ENCODE measurements at regions not wholly inside any gene's neighbourhood (a gene's known extent, or its start where the extent isn't known, plus 50 kb on each side); places are given as distances from the start of the nearest gene placed in this dataset.

DNA sequence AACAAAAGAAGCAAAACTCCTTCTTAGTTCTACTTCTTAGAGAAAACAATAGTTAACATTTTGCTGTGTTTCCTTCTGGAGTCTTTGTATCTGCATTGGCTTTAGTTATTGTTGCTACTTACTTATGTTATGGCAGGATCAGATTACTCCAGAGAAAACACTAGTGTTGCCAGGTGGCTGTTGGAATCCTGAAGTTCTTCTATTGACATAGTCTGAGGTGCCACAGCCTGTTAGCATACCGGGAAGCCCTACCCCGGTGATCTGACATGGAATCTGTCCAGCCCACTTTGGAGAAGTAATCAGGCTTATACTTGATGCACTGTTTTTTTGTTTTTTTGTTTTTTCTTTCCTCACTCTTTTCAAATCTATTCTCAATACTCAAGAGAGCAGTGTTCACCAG lies 68.5 kb upstream of the CEP78 start:
- intact Hi-C loops (cut with micrococcal nuclease; ENCODE audit: unreplicated experiment) = no loop called here
- Histone ChIP-seq H4K20me1 (ENCODE audit: insufficient read depth, low read length) (no peaks in the 10 kb centered on the region), H3K79me2 (ENCODE audit: insufficient read depth, low read depth, low read length) (no peaks in the 10 kb centered on the region), H3K4me2 (ENCODE audit: low read length) (no peak overlapping the region), H3K9me2 (ENCODE audit: insufficient read depth, low read length) (no peaks in the 10 kb centered on the region), H3K9me3 (ENCODE audit: low read length) (0 out of 2 replicates have a peak, but pooled peaks cover 10% of the 10 kb centered on the region), H2AFZ (ENCODE audit: low read length) (no peak overlapping the region), H3K27ac (ENCODE audit: low read depth, low read length, poor library complexity, severe bottlenecking) (no peak overlapping the region), H3K36me3 (ENCODE audit: insufficient read depth, low read length) (no peaks in the 10 kb centered on the region), H3K4me3 (ENCODE audit: low read depth, low read length, poor library complexity, severe bottlenecking) (no peak overlapping the region), H3K4me1 (ENCODE audit: insufficient read depth, low read length, poor library complexity, severe bottlenecking) (no peaks in the 10 kb centered on the region)
- no peak for TF ChIP-seq CTCF (conservative IDR thresholded peaks at IDR 0.05; ENCODE audit: low read length)
- TF ChIP-seq EZH2phosphoT487 (IDR thresholded peaks at IDR 0.05; ENCODE audit: borderline replicate concordance, low read depth, low read length) = no peak
- no TSS peak for BruUV-seq (replicated peaks)
- ChIA-PET CTCF (ENCODE audit: unreplicated experiment) (no interaction called here), POLR2A (interaction anchor here (1.2 kb wide), 2 partner anchors 10 to 44 kb away, joined by 3 read pairs; no protein-coding TSS in a partner anchor)
- DNase-seq (ENCODE audit: low spot score) = no peak

DNA sequence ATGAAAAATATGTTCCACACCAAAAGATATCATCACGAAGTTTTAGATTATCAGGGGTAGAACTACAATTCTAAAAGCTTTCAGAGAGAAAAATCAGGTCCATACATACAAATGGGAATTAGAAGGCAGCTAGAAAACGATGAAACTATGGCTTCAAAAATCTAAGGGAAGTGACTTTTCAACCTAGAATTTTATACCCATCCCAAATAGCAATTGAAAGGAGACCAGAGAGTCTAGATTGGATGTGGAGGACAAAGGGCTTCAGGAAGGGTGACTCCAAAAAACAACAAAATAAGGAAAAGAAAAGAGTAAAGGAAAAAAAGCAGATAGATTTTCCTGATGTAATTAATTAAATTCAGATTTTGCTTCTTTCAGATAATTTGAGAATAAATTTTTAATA lies 72.0 kb upstream of the CEP78 start:
- CTCF ChIA-PET (ENCODE audit: unreplicated experiment) = no interaction called here
- DNase-seq (ENCODE audit: low spot score) = no peak
- no peak for TF ChIP-seq CTCF (conservative IDR thresholded peaks at IDR 0.05; ENCODE audit: low read length)
- TF ChIP-seq EZH2phosphoT487 (IDR thresholded peaks at IDR 0.05; ENCODE audit: borderline replicate concordance, low read depth, low read length) = no peak
- Histone ChIP-seq H3K36me3 (ENCODE audit: insufficient read depth, low read length) (no peaks in the 10 kb centered on the region), H3K9me2 (ENCODE audit: insufficient read depth, low read length) (no peaks in the 10 kb centered on the region), H3K4me2 (ENCODE audit: low read length) (no peak overlapping the region), H3K79me2 (ENCODE audit: insufficient read depth, low read depth, low read length) (no peaks in the 10 kb centered on the region), H3K27ac (ENCODE audit: low read depth, low read length, poor library complexity, severe bottlenecking) (no peak overlapping the region), H3K9me3 (ENCODE audit: low read length) (0 out of 2 replicates have a peak, but pooled peaks cover 10% of the 10 kb centered on the region), H2AFZ (ENCODE audit: low read length) (no peak overlapping the region), H3K4me3 (ENCODE audit: low read depth, low read length, poor library complexity, severe bottlenecking) (no peak overlapping the region), H4K20me1 (ENCODE audit: insufficient read depth, low read length) (no peaks in the 10 kb centered on the region), H3K4me1 (ENCODE audit: insufficient read depth, low read length, poor library complexity, severe bottlenecking) (no peaks in the 10 kb centered on the region)
- intact Hi-C loops (cut with micrococcal nuclease; ENCODE audit: unreplicated experiment) = no loop called here
- BruUV-seq (replicated peaks) = no TSS peak
- POLR2A ChIA-PET = interaction anchor here (0.6 to 1.2 kb wide), 2 partner anchors 28 to 90 kb away, joined by 3 read pairs; no protein-coding TSS in a partner anchor

DNA sequence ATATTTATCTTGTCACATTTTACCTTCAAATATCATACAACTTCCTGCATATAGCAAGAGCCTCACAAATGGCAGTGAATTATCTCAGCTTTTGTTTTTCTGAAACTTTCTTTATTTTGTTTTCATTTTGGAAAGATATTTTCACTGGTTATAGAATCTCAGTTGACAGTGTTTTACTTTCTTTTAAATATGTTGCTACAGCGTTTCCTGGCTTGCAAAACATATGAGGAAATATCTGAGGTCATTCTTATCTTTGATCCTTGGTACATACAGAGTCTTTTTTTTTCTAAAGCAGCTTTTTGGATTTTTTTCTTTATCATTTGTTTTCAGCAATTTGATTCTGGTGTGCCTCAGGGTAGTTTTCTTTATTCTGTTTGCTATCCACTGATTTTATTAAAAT lies 77.6 kb upstream of the CEP78 start:
- BruUV-seq (replicated peaks) = no TSS peak
- ChIA-PET POLR2A (interaction anchor here (0.6 kb wide), 1 partner anchor 64 kb away, joined by 3 read pairs; no protein-coding TSS in a partner anchor), CTCF (ENCODE audit: unreplicated experiment) (no interaction called here)

More for the DNA sequence above, 77.6 kb upstream of the CEP78 start:
- H3K9me2 ChIP-seq (ENCODE audit: insufficient read depth, low read length) = no peaks in the 10 kb centered on the region
- intact Hi-C loops (cut with micrococcal nuclease; ENCODE audit: unreplicated experiment) = no loop called here
- H3K4me1 ChIP-seq (ENCODE audit: insufficient read depth, low read length, poor library complexity, severe bottlenecking) = no peaks in the 10 kb centered on the region
- no peak overlapping the region for H3K4me2 ChIP-seq (ENCODE audit: low read length)
- H2AFZ ChIP-seq (ENCODE audit: low read length) = no peak overlapping the region
- no peak for DNase-seq (ENCODE audit: low spot score)
- no peak overlapping the region for H3K27ac ChIP-seq (ENCODE audit: low read depth, low read length, poor library complexity, severe bottlenecking)
- no peaks in the 10 kb centered on the region for H3K9me3 ChIP-seq (ENCODE audit: low read length)
- TF ChIP-seq EZH2phosphoT487 (IDR thresholded peaks at IDR 0.05; ENCODE audit: borderline replicate concordance, low read depth, low read length) (no peak), CTCF (conservative IDR thresholded peaks at IDR 0.05; ENCODE audit: low read length) (no peak)
- H4K20me1 ChIP-seq (ENCODE audit: insufficient read depth, low read length) = no peaks in the 10 kb centered on the region
- H3K79me2 ChIP-seq (ENCODE audit: insufficient read depth, low read depth, low read length) = no peaks in the 10 kb centered on the region
- H3K4me3 ChIP-seq (ENCODE audit: low read depth, low read length, poor library complexity, severe bottlenecking) = no peak overlapping the region
- no peaks in the 10 kb centered on the region for H3K36me3 ChIP-seq (ENCODE audit: insufficient read depth, low read length)

Data from OCI-LY7 (cell line).